Vagina (tissue), 2 donors: ENCODE measurements at regions not wholly inside any gene's neighbourhood (a gene's known extent, or its start where the extent isn't known, plus 50 kb on each side); places are given as distances from the start of the nearest gene placed in this dataset.

Experiments
- POLR2A ChIP-seq, 2 donors: fragments of 450-650 bp; IDR thresholded peaks; one replicate each; pipeline ENCODE4 v1.6.1; 2017; ENCODE audit warnings: antibody characterized with exemption in 2 of 2, mild to moderate bottlenecking in 2 of 2, moderate library complexity in 2 of 2
- POLR2AphosphoS5 ChIP-seq, 2 donors: sonication (generic); formaldehyde crosslinking; IDR thresholded peaks; one replicate each; pipeline ENCODE4 v1.9.0; 2017; ENCODE audit warnings: antibody characterized with exemption in 2 of 2, mild to moderate bottlenecking in 2 of 2, low read depth in 1 of 2; ENCODE audit not compliant: insufficient read depth in 1 of 2
- TF ChIP-seq, protein P1 (sequence below), 3 experiments: fragments of 450-650 bp in 2 of 3; fragments of 200-600 bp in 1 of 3; sonication (generic) in 1 of 3; IDR thresholded peaks; one replicate each; pipeline ENCODE4 v1.5.1; 2017 to 2019; ENCODE audit warnings: antibody characterized with exemption in 3 of 3, mild to moderate bottlenecking in 2 of 3, moderate library complexity in 2 of 3

DNA sequence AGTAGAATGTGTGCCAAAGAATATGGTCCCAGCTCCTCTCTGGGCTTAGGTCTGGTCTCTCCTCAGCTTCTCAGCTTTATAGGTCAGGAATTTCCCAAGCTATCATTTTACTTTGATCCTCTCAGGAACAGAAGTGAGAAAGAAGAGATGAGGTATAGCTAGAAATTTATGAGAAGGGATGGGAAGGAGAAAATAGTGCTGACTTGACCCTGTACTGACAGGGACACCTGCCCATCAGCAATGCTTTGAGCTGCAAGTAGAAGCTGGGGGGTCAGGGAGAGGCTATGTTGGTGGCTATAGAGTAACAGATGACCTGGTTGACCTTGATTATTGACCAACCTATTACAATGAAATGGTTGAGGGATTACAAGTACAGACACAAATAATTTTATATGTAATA lies 75.0 kb downstream of the XCL2 start:
- TF ChIP-seq, protein P1, sequence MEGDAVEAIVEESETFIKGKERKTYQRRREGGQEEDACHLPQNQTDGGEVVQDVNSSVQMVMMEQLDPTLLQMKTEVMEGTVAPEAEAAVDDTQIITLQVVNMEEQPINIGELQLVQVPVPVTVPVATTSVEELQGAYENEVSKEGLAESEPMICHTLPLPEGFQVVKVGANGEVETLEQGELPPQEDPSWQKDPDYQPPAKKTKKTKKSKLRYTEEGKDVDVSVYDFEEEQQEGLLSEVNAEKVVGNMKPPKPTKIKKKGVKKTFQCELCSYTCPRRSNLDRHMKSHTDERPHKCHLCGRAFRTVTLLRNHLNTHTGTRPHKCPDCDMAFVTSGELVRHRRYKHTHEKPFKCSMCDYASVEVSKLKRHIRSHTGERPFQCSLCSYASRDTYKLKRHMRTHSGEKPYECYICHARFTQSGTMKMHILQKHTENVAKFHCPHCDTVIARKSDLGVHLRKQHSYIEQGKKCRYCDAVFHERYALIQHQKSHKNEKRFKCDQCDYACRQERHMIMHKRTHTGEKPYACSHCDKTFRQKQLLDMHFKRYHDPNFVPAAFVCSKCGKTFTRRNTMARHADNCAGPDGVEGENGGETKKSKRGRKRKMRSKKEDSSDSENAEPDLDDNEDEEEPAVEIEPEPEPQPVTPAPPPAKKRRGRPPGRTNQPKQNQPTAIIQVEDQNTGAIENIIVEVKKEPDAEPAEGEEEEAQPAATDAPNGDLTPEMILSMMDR (IDR thresholded peaks at IDR 0.05): no peak
- TF ChIP-seq POLR2AphosphoS5 (IDR thresholded peaks at IDR 0.05; ENCODE audit: insufficient read depth in 1 of 2, low read depth in 1 of 2) (no peak), POLR2A (IDR thresholded peaks at IDR 0.05) (no peak)
